GM19023 (cell line): ENCODE measurements at regions not wholly inside any gene's neighbourhood (a gene's known extent, or its start where the extent isn't known, plus 50 kb on each side); places are given as distances from the start of the nearest gene placed in this dataset.
"Not testable (repeated sequence)": the region's sequence is repeated elsewhere in the genome, so short reads cannot be mapped to it uniquely, and the experiment has no call there.

Experiments
- ATAC-seq: cut with Tn5 transposase; IDR thresholded peaks from one replicate; pipeline ENCODE4 v1.9.1; 2021; ENCODE audit warnings: mild to moderate bottlenecking, moderate library complexity; ENCODE audit not compliant: unreplicated experiment

DNA sequence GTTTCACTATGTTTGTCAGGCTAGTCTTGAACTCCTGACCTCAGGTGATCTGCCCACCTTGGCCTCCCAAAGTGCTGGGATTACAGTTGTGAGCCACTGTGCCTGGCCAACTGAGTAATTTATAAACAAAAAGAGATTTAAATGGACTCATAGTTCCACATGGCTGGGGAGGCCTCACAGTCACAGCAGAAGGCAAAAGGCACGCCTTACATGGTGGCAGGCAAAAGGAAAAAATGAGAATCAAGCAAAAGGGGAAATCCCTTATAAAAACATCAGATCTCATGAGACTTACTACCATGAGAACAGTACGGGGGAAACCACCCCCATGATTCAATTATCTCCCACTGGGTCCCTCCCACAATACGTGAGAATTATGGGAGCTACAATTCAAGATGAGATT is 73.2 kb upstream of the TIAM1 start:
- not testable (repeated sequence) for ATAC-seq

DNA sequence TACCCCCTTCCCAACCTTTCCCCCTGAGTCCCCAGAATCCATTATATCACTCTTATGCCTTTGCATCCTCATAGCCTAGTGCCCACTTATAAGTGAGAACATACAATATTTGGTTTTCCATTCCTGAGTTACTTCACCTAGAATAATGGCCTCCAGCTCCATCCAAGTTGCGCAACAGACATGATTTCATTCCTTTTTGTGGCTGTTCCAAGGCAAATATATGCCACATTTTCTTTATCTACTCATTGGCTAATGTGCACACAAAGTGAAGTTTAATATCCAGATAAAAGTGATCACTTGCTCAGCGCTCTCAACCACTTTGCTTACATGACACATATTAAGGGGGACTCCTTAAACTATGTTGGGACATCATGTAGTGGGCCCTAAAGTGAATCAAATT is 72.4 kb upstream of the TIAM1 start:
- ATAC-seq, result no peak

DNA sequence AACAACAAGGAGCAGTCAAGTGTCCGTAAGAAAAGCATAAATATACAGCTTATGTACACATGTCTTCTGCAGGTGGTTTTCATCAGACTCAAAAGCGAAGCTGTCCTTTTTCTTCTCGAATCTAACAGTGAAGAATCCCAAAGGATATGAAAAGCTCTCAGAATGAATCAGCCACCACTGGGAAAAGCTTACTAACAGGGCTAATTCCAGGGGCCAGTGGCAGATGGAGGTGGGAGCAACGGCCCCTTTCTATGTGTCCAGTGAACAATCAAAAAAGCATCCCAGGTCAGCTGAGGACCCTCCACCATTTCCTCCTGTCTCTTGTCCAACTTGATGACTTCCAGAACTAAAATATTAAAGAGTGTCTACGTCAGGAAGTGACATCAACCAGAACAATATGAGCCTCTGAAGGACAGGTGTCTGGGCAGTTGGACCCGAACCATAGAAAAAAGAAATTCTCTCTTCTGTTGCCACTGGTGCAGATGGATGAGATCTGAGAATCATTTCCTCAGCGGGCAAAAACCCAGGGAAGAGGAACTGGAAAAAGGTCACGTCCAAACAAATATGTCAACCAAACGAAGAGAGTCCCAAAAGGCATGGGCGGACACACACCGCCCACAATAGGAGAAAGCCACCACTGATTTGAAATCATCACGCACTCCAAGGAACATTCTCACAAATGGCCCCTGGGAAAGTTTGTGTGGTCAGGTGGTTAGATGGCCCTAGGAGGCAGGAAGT is 70.4 kb upstream of the TIAM1 start:
- ATAC-seq, result no peak

DNA sequence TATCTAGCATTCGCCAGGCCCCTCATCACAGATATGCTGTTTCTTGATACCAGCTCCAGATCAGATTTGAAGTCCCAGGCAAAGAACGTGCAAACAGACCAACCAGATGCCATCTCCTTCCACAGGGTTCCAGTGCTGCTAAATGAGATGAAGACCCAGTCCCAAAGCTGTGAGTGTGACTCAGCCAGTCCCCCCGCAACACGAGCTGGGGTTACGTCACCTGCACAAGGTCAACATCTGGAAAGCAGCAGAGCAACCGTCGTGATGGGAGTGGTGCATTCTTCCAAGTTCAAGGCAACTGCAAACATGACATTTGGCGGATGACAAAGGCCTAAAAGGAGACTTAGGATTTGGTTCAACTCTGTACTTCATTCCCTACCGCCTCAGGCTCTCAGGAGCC is 69.6 kb upstream of the TIAM1 start:
- ATAC-seq, result no peak

DNA sequence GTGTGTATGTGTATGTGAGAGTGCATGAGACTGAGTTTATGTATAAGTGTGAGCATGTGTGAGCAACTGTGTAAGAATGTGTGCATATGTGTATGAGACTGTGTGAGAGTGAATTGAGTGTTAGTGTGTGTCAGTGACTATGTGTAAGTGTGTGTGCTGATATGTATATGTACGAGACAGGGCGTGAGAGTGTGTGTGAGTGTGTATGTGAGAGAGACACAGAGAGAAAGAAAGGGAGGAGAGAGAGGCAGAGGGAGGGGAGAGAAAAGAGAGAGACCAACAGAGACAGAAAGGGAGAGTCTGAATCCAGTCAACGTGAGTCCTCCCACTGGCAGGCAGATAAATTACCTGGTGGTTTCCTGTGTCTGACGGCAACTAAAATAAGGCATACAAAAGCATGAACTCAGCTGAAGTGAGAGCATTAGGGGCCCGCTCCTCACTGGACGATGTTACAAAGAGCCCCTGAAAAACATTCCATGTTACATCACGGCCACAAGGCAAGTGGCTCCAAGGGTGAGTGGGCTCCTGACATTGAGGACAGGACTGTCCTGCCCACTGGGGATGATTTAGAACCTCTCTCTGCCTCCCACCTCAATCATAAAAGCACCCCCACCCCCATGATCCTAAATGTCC is 66.6 kb upstream of the TIAM1 start:
- ATAC-seq, result no peak

DNA sequence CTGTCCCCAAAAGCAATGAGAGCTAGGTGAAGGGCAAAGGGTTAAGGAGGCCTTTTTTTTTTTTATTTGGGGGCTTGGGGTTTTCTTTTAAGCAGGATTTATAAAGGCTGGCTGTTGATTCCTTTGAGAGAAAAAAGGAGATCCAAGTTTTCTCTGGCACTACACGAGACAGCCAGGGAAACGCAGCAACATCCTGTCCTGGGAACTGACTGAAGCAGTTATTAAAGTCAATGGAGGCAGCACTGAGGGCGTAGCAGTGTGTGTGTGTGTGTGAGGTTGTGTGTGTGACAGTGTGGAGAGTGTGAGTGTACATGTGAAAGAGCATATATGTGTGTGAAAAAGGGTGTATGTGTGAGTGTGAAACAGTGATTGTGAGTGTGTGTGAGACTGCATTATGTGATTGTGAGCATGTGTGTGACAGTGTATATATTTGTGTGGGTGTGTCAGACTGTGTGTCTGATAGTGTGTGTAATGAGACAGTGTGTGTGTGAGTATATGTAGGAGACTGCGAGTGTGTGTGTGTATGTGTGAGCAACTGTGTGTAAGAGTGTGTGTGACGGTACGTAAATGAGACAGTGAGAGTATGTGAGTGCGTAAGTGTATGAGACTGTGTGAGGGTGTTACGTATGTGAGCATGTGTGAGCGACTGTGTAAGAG is 65.9 kb upstream of the TIAM1 start:
- ATAC-seq, result no peak

DNA sequence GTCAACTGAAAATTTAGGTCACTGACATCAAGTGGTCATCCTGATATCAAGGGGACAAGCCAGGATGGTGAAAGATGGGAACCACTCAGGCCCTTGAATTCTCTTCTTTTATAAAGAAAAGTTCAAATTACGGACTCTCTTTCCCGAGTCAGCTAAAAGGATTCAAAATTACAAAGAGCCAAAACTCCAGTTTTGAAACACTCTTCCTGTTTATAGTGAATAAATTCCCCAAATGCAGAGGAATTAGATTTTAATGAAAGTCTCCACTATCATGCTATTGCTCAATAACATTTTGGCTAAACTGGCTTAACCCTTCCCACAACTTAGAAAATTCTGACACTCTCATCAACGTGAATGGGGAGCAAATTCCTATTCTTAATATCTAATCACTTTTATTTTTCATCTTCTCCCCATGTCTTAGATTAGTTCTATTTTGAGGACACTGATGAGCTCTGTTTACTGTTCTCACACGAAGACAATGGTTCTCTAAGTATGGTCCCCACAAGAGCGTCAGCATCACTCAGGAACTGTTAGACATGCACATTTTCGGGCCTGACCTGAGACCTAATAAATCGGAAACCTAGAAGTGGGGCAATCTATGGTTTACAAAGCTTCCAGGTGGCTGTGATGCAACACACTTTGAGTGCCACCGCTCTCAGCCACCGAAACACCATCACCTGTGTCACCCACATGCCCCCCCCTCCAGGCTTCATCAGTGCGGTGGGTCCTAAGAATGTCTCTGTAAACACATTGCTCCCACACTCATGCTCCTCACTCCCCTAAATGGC is 64.4 kb upstream of the TIAM1 start:
- ATAC-seq, result no peak

DNA sequence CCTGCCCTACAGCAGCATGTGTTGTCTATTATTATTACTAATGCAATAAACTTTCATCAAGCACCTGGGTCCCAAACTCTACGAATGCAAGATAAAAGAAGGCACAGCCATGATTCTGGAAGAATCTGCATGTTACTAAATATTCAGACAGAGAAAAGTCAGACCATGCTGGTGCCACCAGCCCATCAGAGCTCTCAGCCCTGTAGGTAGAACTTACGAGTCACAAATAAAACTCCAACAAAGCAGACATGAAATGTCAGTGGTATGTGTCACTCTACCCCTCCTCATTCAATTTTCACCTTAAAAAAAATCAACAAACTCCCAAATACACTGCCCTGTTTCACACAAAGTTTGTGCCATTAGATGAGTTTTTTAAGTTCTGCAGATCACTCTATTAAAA is 62.4 kb upstream of the TIAM1 start:
- no peak for ATAC-seq

DNA sequence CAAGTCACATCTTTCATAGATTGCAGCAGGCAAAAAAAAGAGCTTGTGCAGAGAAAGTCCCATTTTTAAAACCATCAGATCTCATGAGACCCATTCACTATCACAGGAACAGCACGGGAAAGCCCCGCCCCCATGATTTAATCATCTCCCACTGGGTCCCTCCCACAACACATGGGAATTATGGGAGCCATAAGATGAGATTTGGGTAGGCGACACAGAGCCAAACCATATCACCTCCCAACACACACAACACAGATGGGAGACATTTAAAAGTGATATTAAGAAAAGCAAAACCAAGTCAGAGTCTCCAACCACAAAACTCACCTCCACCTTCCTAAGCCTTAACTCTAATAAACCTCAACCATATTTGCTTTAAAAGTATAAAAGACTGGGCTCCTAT is 61.5 kb upstream of the TIAM1 start:
- ATAC-seq, result no peak

DNA sequence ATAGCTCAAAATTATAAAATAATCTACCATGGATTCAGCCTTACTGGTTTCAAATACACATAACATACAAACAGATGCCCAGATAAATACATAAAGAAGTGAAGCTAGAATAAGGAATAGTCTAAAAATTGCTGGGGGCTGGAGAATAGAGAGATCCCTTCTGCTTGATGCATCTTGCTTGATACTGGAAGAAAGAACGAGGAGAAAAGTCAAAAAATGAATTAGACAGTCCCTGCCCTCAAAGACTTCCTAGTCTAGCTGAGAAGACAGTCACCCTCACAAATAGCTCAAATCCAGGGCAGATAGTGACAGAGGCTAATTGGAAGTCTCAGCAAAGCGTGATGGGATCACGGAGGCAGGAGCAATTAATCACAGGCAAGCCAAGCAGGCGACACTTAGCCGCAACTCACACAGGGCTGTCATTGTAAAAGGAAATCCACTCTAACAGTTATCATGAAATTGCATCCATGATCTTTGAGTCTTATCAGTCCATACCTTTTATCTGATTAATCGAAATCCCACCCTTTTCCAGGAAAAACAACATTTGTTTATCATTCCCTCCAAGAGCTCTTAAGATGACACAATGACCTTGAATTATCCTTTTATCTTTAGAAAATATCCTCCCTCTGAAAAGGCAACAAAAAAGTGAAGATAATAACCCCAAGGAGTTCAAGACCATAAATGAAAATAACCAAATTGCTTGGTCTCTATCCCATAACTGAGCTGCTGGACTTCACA is 59.7 kb upstream of the TIAM1 start:
- ATAC-seq, result no peak

DNA sequence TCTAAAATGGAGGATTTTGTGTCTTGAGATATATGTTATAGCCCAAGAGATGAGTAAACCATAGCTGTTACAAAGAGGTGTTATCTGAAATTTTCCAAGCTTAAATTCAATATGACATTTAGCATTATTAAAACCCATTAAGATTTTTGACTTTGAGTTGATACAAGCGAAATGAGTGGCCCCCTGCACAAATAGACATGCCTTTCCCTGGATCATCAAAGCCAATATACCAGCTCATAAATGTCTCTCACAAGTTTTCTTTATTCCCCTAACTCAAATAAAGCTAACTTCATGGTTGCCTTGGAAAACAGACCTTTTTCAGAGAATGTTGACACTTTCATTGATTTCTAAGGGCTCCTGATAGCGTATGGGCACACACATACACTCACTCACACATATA is 55.5 kb upstream of the TIAM1 start:
- no peak for ATAC-seq

DNA sequence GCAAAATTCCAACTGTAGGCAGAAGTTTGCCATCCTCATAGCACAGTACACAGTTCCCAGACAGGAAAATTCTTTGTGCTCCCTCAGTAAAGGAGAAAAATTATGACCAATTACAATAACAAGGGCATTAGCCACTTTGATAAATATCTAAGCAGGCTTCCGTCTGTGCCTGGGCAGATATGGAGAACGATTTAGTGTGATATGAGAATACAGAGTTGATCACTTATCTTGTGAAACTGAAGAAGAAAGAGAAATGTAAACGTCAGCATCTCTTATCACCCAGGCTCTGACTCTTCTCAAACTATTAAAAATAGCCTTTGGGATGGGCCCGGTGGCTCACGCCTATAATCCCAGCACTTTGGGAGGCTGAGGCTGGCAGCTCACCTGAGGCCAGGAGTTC is 54.5 kb upstream of the TIAM1 start:
- no peak for ATAC-seq

DNA sequence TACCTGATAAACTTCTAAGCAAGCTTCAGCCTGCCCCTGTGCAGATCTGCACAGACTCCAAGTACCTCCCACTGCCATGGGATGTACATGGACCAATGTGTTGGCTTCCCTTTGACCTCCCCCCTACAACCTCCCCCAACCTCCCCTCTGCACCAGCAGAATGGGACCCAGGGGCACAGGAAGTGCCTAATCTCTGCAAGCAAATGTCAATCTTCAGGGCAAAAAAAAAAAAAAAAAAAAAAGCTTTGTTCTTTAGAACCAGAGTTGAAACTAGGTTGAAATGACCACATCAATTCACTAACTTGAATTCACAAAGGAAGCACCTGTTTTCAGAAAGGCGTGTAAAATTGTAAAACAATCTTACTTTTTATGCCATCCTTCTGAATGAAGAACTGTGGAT is 53.9 kb upstream of the TIAM1 start:
- ATAC-seq, result no peak

DNA sequence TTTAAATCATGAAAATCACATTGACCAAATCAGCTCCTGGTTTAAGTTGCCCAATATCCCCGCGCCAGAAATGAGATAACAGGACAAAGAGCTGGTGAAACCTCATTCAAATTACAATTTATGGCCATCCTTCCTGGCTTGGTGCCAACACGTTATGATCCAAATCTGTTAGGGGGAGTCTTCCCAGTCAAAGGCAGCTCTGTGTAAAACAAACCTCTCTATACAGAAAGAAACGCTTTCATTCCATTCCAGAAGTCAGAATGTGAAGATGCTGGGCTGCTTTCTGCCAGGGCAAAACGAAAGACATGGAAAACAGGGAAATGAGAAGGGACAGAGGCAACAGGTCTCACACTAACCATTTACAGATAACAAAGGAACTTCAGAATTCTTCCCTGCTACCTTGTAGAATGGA is 53.5 kb upstream of the TIAM1 start:
- no peak for ATAC-seq

DNA sequence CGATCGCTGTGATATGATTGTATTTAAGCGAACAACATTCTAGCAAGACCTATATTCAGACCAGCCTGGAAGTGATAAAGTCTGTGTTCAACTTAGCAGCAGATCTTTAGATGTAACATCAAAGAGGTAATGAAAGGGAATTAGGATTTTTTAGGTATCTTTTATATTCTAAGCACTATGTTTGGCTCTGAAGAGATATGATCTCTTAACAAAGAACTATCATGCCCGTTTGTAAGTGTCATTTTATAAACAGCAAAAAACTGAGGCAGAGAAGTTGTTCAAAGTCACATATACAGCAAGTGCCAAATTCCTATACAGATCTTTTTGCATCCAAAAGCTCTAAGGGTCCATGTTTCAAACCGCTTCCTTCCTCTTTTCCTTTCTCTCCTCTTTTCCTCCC is 53.0 kb upstream of the TIAM1 start:
- ATAC-seq, result no peak

DNA sequence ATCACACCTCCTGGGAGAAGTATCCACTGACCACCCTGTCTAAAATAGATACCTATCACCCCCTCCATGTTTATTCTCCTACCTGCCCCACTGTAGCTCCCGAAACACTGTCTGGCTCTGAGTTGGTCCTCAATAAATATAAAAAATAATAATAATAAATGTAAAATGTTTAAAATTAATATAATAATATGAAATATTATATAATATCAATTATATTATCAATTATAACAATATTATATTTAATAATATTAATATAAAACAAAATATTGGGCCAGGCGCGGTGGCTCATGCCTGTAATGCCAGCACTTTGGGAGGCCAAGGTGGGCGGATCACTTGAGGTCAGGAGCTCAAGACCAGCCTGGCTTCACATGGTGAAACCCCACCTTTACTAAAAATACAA is 52.3 kb upstream of the TIAM1 start:
- no peak for ATAC-seq

DNA sequence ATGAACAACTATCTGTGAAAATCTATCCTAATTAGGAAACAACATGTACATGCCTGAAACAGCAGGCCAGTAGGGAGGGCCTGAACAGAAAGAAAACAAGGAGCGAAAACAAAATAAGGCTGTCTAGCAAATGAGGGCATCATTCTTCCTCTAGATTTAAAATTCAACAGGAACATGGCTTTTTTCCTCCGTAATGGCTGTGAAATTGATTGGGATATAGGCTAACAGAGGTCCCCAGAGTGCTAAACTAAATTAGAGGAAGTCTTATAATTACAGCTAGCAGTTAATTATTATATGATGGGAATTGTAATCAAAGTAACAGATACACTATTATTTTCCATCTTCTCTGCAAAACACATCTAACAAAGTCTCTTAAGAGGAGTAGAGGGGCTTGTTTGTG is 51.7 kb upstream of the TIAM1 start:
- no peak for ATAC-seq

DNA sequence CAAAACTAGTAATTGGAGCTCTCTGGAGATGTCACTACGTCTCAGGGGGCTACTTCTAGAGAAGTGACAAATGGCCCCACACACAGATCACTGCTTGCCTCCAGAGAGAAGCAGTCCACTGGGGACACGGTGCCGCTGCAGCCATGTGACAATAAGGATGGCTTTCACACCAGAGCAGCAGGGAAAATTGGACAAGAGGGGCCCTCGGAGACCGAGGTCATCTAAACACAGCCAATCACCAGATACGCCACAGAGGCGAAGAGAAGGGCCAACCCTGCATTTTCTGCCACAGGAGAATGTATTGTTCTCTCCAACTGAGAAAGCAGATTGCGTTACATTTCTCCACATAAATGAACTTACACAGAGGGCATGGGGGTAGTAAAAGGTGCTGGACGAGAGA is 51.2 kb upstream of the TIAM1 start:
- ATAC-seq, result no peak

DNA sequence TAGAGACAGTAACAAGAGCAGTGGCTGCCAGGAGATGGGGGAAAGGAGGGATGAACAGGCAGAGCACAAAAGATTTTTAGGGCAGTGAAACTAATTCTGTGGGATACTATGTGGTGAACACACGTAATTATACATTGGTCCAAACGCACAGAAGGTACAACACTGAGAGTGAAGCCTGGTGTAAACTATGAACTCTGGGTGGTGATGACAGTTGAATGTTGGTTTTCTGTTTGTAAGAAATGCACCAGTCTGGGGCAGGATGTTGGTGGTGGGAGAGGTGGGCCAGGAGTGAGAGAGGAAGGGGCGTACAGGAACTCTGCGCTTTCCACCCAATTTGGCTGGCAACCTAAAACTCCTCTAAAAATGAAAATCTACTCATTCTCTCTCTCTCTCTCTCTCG is 50.2 kb upstream of the TIAM1 start:
- ATAC-seq, result no peak
